Mucosa of descending colon (tissue), 3 donors: ENCODE measurements at regions not wholly inside any gene's neighbourhood (a gene's known extent, or its start where the extent isn't known, plus 50 kb on each side); places are given as distances from the start of the nearest gene placed in this dataset.

Source experiments
- ATAC-seq: fragments of 200-7000 bp; cut with Tn5 transposase; one replicate; pipeline ENCODE4 v1.9.1; 2020; ENCODE audit warnings: mild to moderate bottlenecking, moderate library complexity
- DNase-seq, 3 donors: peaks; one replicate each; pipeline ENCODE4 v3.0.0-alpha.2; 2020
- H3K36me3 ChIP-seq: fragments of 200-600 bp; one replicate; pipeline ENCODE4 v1.8.0; 2021; ENCODE audit warnings: low read depth, mild to moderate bottlenecking
- H3K4me1 ChIP-seq: fragments of 200-600 bp; one replicate; pipeline ENCODE4 v1.8.0; 2021; ENCODE audit warnings: low read depth, mild to moderate bottlenecking
- H3K4me3 ChIP-seq: fragments of 200-600 bp; one replicate; pipeline ENCODE4 v1.8.0; 2021; ENCODE audit warnings: mild to moderate bottlenecking
- H3K9me3 ChIP-seq: fragments of 200-600 bp; one replicate; pipeline ENCODE4 v1.8.0; 2021; ENCODE audit warnings: mild to moderate bottlenecking
- CTCF ChIP-seq: fragments of 200-600 bp; IDR thresholded peaks from one replicate; pipeline ENCODE4 v1.8.0; 2022; ENCODE audit warnings: antibody characterized with exemption, mild to moderate bottlenecking
- intact Hi-C, 2 donors: fragments of 100-400 bp; cut with DNase I in 1 of 2; cut with micrococcal nuclease in 1 of 2; formaldehyde crosslinking; loops; one replicate each; pipeline versions ENCODE4 v1.11.0 to v1.11.1; 2022; cut with DNase I, micrococcal nuclease
- donor health status: DM: no; HTN: no; CAD: no; lungs with moderate emphysema.
- donor health status: DM: no; HTN: no; CAD: no.
- donor health status: DM: no; HTN: yes; CAD: no.

GRCh38 chr13:34363266-34363665 is 545.3 kb downstream of the RFC3 start:
- Histone ChIP-seq H3K4me3 (no peak overlapping the region), H3K36me3 (no peaks in the 10 kb centered on the region), H3K9me3 (peaks cover 6% of the 10 kb centered on the region), H3K4me1 (no peaks in the 10 kb centered on the region)
- no peak for ATAC-seq
- no peak for TF ChIP-seq CTCF
- no peak for DNase-seq
- intact Hi-C loops: no loop called here

DNA sequence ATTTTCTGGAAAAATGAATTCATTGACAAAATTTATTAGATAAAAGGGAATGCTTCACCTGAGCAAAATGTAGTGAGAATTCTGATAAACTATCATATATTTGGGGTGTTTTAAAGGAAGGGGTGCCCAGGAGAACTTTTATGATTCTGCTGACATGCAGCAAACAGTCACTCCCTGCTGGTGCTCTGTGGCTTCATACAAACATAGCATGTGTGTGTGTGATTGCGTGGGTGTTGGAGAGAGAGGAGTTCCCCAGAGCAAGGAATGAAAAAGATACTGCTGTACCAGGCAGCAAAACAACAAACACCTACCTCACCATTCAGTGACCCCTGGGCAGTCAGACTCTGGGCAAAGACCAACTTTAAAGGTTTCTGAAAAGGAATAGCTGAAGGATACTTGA is 546.7 kb downstream of the RFC3 start:
- H3K9me3 ChIP-seq: peaks cover 6% of the 10 kb centered on the region
- H3K4me1 ChIP-seq: no peaks in the 10 kb centered on the region
- intact Hi-C loops: no loop called here
- TF ChIP-seq CTCF: no peak
- H3K4me3 ChIP-seq: no peak overlapping the region
- H3K36me3 ChIP-seq: no peaks in the 10 kb centered on the region
- DNase-seq (no peak), ATAC-seq (no peak)

- intact Hi-C loops: no loop called here
- ATAC-seq (no peak), DNase-seq (no peak)
- peaks cover 6% of the 10 kb centered on the region for H3K9me3 ChIP-seq
- no peak for TF ChIP-seq CTCF
- no peaks in the 10 kb centered on the region for H3K4me1 ChIP-seq
- no peak overlapping the region for H3K4me3 ChIP-seq
- no peaks in the 10 kb centered on the region for H3K36me3 ChIP-seq
Observed at GRCh38 chr13:34369931-34370330, 552.0 kb downstream of the RFC3 start.

DNA sequence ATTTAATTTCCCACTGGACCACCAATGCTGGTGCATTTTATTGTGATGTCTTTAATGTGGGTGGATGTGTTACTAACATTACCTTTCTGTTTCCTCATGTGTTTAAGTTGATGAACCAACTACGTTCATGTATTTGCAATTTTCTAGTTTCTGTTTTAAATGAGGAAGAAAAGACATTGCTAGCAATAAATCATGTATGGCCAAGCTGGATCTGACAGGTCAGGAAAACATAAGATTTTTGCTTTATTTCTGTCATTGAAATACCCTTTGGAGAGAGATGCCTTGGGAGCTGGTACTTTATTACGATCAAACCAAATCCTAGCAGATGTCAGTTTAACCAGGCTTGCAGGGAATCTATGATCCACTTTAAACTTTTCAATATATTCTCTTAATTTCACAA is 553.2 kb downstream of the RFC3 start:
- DNase-seq (no peak), ATAC-seq (no peak)
- intact Hi-C loops: no loop called here
- H3K9me3 ChIP-seq: peaks cover 6% of the 10 kb centered on the region
- TF ChIP-seq CTCF: no peak
- no peaks in the 10 kb centered on the region for H3K36me3 ChIP-seq
- no peaks in the 10 kb centered on the region for H3K4me1 ChIP-seq
- H3K4me3 ChIP-seq: no peak overlapping the region

- no peaks in the 10 kb centered on the region for H3K4me1 ChIP-seq
- H3K4me3 ChIP-seq: no peak overlapping the region
- peaks cover under 1% of the 10 kb centered on the region for H3K9me3 ChIP-seq
- DNase-seq (no peak), ATAC-seq (no peak)
- TF ChIP-seq CTCF: no peak
- intact Hi-C loops: no loop called here
- no peaks in the 10 kb centered on the region for H3K36me3 ChIP-seq
Observed at GRCh38 chr13:34371645-34372395, 553.9 kb downstream of the RFC3 start.

DNA sequence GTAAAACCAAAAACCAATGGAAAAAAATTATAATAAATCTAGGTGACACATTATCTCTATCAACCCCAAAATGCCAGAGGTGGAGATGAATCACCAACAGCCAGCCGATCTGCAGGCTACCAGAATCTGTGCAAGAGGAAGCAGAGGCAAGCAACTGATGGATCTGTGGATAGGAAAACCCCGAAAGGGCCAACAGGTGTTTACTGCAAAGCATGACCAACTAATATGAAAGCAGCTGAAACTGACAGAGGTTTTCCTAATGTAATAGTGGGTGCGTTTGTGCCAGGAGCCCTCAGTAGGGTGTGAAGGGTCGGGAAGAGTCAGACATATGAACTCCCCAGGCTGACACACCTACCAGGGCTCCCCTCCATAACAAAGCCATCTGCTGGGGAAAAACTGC is 554.6 kb downstream of the RFC3 start:
- DNase-seq (no peak), ATAC-seq (no peak)
- Histone ChIP-seq H3K9me3 (no peaks in the 10 kb centered on the region), H3K4me3 (no peak overlapping the region), H3K4me1 (no peaks in the 10 kb centered on the region), H3K36me3 (no peaks in the 10 kb centered on the region)
- no peak for TF ChIP-seq CTCF
- intact Hi-C loops: no loop called here
